ENCODE measurements at regions not wholly inside any gene's neighbourhood (a gene's known extent, or its start where the extent isn't known, plus 50 kb on each side); places are given as distances from the start of the nearest gene placed in this dataset.

- no peaks in the 10 kb centered on the region for H3K79me1 ChIP-seq (ENCODE audit: insufficient read depth, low read depth, low read length, poor library complexity, severe bottlenecking)
- no peaks in the 10 kb centered on the region for H3K9me3 ChIP-seq (ENCODE audit: control insufficient read depth, low read depth, low read length)
- WGBS (ENCODE audit: extremely low coverage, insufficient read length, low lambda C conversion rate) = no CpG with 5 or more reads among the region's 1 CpG
- H3K4me2 ChIP-seq (ENCODE audit: insufficient read depth, insufficient read length, low read length) = no peak overlapping the region
- H3K56ac ChIP-seq (ENCODE audit: insufficient read length, low read depth, low read length) = no peak overlapping the region
- H2BK120ac ChIP-seq (ENCODE audit: low read depth, low read length, poor library complexity, severe bottlenecking) = no peak overlapping the region
- no peak for DNase-seq
- no peaks in the 10 kb centered on the region for H4K20me1 ChIP-seq (ENCODE audit: control insufficient read depth, insufficient read depth, insufficient read length)
- no peak overlapping the region for H4K8ac ChIP-seq (replicated peaks; ENCODE audit: insufficient read length, low read depth, low read length)
- no peak overlapping the region for H3K18ac ChIP-seq (ENCODE audit: insufficient read length, low read depth, low read length)
- H3T11ph ChIP-seq (ENCODE audit: low read length) = no peak overlapping the region
- no peak overlapping the region for H4K5ac ChIP-seq (ENCODE audit: insufficient read length, low read depth, low read length)
- H4K91ac ChIP-seq (ENCODE audit: insufficient read length, low read depth, low read length) = no peak overlapping the region
- H2BK12ac ChIP-seq (ENCODE audit: insufficient read length, low read depth, low read length) = no peak overlapping the region
- no peak overlapping the region for H3K9ac ChIP-seq (ENCODE audit: extremely low read depth, insufficient read length, low read length)
- no peak overlapping the region for H2AFZ ChIP-seq (ENCODE audit: low read length)
- H3K27me3 ChIP-seq (ENCODE audit: insufficient read depth, low read length) = no peaks in the 10 kb centered on the region
- H3K27ac ChIP-seq (ENCODE audit: insufficient read length, low read depth, low read length) = no peak overlapping the region
- H2BK15ac ChIP-seq (ENCODE audit: low read depth, low read length) = no peak overlapping the region
- no peak overlapping the region for H2BK5ac ChIP-seq (ENCODE audit: insufficient read length, low read length)
- peaks cover 0 to 17% (median 3%) of the 10 kb centered on the region in 3 experiments; a peak in 4 of 7 replicates for H3K36me3 Mint-ChIP-seq (ENCODE audit: insufficient read depth in 1 of 3, low read depth in 3 of 3)
- H3K27me3 Mint-ChIP-seq (ENCODE audit: low read depth) = no peaks in the 10 kb centered on the region
- no peak overlapping the region for H3K14ac ChIP-seq (ENCODE audit: insufficient read depth, low read length)
- no peaks in the 10 kb centered on the region for H3K23me2 ChIP-seq (ENCODE audit: insufficient read length, low read depth, low read length, poor library complexity, severe bottlenecking)
- no peaks in the 10 kb centered on the region for H3K79me2 ChIP-seq (ENCODE audit: insufficient read depth, low read length)
- no peaks in the 10 kb centered on the region for H3K4me1 ChIP-seq (ENCODE audit: insufficient read depth, low read length)
- no peak overlapping the region for H2AK5ac ChIP-seq (ENCODE audit: insufficient read length, low read length)
- no peak overlapping the region for H3K23ac ChIP-seq (ENCODE audit: insufficient read length, low read depth, low read length)
- H3K4me3 Mint-ChIP-seq = no peak overlapping the region
- H3K4ac ChIP-seq (ENCODE audit: low read depth, low read length) = no peak overlapping the region
- H3K9me3 Mint-ChIP-seq = peaks cover 14 to 20% of the 10 kb centered on the region in 2 experiments; a peak in 4 of 5 replicates
- H3K4me1 Mint-ChIP-seq = no peaks in the 10 kb centered on the region
- no peak overlapping the region for H3K27ac Mint-ChIP-seq
- no peak overlapping the region for H2BK20ac ChIP-seq (ENCODE audit: low read depth, low read length, poor library complexity, severe bottlenecking)
- TF ChIP-seq, protein P1, sequence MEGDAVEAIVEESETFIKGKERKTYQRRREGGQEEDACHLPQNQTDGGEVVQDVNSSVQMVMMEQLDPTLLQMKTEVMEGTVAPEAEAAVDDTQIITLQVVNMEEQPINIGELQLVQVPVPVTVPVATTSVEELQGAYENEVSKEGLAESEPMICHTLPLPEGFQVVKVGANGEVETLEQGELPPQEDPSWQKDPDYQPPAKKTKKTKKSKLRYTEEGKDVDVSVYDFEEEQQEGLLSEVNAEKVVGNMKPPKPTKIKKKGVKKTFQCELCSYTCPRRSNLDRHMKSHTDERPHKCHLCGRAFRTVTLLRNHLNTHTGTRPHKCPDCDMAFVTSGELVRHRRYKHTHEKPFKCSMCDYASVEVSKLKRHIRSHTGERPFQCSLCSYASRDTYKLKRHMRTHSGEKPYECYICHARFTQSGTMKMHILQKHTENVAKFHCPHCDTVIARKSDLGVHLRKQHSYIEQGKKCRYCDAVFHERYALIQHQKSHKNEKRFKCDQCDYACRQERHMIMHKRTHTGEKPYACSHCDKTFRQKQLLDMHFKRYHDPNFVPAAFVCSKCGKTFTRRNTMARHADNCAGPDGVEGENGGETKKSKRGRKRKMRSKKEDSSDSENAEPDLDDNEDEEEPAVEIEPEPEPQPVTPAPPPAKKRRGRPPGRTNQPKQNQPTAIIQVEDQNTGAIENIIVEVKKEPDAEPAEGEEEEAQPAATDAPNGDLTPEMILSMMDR (conservative IDR thresholded peaks at IDR 0.05) = no peak
Observed at GRCh38 chr13:76607866-76608265, 278.3 kb downstream of the KCTD12 start.
